ENCODE measurements at regions not wholly inside any gene's neighbourhood (a gene's known extent, or its start where the extent isn't known, plus 50 kb on each side); places are given as distances from the start of the nearest gene placed in this dataset.

DNA sequence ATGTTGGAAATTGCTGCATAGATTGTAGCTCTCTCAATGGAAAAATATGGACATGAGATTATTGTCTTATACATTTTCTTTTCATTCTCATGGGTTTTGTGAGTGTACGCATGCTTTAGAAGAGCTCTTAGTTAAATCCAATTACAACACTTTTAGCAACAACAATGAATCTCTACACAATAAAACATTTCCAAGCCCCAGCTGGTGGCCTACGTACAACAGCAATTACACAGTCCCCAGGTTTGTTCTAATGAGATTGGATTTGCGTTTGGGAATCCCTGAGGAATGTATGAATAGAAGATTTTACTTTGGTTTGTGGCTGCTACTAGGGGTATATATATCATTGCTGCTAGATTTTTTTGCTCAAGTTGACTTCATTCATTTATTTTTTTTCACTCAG, 98.6 kb downstream of the FHDC1 start:
- no peak for DNase-seq

DNA sequence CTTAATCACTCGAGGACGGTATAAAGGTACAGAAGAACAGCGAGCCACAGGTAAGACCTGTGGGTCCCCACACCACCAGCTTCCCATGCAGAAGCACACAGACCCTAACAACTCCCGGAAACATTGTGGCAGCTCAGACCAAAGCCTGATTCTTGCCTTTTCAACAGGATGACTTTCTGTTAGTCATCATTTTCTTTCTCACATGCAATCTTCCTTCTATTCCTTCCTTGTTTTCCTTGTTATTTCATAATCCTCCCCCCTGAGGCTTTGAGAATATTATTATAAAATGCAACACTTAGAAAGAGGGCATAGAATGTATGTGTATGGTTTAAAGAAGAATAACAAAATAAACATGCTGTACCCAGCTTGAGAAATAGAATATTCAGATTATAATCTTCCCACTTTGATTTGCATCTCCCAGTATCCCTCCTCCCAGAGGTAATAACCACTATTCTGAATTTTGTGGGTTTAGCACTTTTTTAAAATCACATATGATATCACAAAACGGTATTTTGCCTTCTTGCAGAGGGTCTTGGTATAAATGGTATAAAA, 100.9 kb downstream of the FHDC1 start:
- DNase-seq: no peak

DNA sequence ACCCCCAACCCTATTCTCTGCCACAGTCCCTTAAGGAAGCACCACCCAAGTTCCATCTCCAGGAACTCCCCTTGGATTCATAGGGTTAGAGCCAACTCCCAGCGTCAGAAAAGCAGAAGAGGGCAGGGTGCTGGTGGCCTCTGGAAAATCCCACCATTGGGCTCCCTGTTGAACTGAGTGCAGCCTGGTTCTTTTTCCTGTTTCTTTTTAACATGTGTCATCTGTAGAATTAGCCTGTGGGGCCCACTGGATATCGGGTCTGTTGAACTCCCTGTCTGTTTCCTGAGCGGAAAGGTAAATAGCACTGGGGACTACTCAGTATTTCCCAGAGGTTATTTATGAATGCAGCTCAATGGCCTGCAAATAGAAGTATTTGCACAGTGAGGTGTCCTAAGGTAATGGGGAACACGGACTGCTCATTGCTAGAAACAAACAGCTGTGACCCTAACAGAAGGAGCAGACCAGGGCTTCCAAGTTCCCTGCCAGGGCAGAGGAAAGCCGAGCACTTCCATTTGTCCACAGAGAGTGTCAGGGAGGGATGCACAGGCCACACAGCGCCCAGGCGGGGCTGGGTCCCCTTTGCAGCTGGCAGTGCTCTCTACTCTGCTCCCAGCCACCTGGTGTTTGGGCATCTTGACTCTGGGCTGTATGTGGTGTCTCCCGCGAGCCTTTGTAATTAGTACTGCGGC, 102.6 kb downstream of the FHDC1 start:
- DNase-seq: no peak

DNA sequence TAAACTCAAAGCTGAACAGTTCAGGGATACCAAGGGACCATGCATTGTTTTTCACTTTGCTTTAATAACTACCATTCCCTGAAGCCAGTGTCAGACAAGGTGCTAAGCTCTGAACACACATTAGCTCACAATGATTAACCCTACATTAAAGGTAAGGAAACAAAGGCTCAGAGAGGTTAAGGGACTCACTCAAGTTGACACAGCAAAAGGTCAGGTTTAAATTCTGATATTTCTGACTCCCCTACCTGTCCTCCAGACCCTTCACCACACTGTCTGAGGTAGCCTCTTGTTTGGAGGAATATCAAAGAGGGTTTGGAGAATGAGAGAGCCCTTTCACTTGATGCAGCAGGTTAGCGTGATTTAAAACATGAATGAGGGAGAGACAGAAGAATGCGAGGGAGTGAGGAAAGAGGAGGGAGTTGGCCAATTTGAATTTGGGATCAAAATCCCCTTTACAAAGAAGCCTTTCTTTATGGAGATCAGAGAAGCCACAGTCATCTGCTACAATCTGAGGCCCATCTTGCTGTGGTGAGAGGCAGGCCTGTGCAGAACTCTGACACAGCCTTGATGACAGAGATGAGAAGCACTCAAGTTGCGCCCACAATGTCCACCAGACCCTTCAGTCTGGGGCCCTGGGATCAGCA, 103.5 kb downstream of the FHDC1 start:
- no peak for DNase-seq

DNA sequence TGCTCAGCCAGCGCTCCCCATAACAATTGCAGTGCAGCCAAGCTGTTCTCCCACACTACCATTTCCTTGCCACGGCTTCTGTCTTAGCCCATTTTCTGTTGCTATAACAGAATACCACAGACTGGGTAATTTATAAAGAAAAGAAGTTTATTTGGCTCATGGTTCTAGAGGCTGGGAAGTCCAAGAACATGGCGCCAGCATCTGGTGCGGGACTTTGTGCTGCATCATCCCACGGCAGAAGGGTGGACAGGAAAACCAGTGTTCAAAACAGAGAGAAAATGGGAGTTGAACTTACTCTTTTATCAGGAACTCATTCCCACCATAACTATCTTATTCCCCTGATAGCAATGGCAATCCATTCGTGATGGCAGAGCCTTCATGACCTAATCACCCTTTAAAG, 104.6 kb downstream of the FHDC1 start:
- DNase-seq: no peak

DNA sequence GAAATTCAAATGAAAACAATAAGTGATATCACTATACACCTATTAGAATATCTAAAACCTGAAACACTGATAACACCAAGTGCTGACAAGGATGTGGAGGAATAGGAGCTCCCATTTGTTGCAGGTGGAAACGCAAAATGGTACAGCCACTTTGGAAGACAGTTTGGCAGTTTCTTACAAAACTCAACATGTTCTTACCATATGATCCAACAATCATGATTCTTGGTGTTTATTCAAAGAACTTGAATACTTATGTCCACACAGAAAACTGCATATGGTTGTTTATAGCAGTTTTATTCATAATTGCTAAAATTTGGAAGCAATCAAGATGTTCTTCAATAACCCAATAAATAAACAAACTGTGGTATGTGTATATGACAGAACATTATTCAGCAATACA, 107.9 kb downstream of the FHDC1 start:
- DNase-seq: no peak

DNA sequence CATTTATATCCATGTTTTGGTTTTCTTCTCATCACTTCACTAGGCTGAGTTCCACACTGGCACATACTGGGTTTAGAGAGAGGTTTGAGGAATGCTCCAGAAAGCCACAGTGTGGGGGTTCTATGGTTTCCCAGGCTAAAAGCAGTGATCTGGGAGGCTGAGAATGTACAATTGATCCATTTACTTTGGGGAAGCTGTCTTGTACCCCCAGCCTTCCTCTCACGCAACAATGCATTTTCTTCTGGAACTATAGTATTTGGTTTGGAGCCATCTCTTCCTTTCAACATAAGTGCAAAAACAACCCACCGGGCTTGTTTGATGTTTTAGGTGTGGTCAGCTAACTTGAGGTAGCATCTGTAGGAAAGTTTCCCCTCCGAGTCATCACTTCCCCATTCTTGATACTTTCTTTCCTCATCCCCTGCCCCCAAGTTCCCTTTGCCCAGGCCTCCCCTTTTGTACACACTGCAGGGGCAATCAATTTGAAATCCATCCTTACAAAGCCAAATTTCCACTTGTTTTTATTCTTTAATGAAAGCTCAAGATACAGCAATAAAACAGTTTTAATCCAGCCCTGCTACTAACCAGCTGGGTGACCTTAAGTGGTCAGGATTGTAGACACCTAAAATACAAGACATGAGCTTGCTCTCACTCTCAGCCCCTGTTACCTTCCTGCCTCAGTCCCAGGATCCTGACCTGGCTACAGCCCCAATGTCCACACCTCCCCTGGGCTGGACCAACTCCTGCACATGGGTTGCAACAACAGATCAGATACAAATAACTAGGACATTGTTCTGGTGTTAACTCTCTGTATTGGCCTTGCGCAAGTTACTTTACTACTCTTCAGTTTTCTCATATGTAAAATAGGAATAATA, 109.2 kb downstream of the FHDC1 start:
- no peak for DNase-seq

GRCh38 chr4:153058671-153059060, 122.5 kb downstream of the FHDC1 start:
- DNase-seq: no peak

GRCh38 chr4:153060196-153060595, 124.1 kb downstream of the FHDC1 start:
- DNase-seq: no peak

GRCh38 chr4:153061971-153062370, 125.8 kb downstream of the FHDC1 start:
- no peak for DNase-seq

GRCh38 chr4:153062652-153063168, 126.6 kb downstream of the FHDC1 start:
- no peak for DNase-seq

DNA sequence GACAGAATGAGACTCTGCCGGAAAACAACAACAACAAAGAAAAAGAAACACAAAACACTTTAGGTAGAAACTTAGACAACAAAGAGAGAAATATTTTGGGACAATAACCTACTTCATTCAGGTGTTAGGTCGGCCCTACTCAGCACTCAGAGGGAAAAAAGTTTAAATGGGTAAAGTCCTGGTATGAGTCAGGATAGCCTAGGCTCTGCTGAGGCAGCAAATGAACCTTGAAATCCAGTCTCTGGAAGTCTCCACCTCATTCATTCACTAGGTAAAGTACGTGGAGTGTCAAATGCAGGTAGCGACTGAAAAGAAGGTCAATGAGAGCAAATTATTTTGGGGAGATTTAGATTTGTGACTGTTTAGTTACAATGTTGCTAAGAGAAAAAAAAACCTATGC, 127.4 kb downstream of the FHDC1 start:
- no peak for DNase-seq

- no peak for DNase-seq
Measured at GRCh38 chr4:153064571-153064970, 128.4 kb downstream of the FHDC1 start.

DNA sequence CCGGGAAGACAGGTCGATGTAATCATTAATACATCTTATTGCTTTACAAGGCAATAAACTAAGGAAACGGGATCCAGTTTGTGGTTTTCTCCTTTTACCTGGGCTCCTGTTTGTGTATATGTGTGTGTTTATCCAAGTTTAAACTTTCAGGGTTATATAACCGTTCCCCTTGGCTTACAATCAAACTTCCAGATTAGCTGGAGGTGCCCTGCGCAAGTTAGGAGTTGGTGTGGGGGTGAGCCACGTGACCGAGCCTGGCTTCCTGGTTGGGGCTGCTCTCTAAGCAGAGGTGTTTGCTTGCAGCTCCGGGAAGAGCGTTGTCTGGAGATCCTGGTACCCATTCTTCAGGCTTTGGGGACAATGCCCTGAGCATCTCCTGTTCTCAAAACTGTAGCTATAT, 129.2 kb downstream of the FHDC1 start:
- no peak for DNase-seq

DNA sequence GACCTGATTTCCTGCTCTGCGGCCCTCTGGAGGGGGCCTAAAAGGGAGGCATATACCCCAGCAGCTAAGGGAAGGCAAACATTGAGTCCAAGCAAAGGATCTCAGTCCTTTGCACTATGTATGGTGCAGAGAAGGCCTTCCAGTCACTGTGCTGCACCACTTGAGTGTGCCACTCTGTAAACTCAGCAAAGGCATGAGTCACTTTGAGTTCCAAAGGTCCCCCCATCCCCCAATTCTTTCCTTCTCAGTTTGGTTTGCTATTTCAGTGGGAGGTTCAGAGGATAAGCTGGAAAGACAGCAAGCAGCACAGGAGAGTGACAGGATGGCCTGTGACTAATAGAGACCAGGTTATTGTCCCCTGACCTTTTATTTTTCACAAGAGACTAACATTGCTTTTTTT, 131.3 kb downstream of the FHDC1 start:
- no peak for DNase-seq

- no peak for DNase-seq
Measured at GRCh38 chr4:153068751-153069150, 132.6 kb downstream of the FHDC1 start.

GRCh38 chr4:153071958-153072598, 132.2 kb upstream of the TRIM2 start:
- DNase-seq: no peak

GRCh38 chr4:153072661-153073060, 131.6 kb upstream of the TRIM2 start:
- no peak for DNase-seq

DNA sequence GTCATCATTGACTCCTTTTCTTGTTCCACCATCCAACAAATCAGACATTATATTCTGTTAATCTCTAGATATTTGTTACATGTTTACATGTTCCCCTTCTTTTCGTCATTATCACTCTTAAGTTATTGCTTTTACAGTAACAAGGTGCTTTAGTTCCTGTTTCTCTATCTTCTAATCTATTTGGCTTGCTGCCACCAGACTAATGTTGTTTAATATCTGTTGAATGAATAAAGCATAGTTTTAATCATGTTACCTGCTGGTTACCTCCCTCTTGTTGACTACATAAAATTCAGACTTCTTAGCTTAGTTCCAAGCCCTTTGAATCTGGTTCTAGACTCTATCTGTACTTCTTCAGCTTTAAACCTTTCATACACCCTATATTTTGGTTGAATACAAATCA, 129.8 kb upstream of the TRIM2 start:
- no peak for DNase-seq

GRCh38 chr4:153074936-153075630, 129.2 kb upstream of the TRIM2 start:
- DNase-seq: no peak

- no peak for DNase-seq
Measured at GRCh38 chr4:153075836-153076518, 128.3 kb upstream of the TRIM2 start.

DNA sequence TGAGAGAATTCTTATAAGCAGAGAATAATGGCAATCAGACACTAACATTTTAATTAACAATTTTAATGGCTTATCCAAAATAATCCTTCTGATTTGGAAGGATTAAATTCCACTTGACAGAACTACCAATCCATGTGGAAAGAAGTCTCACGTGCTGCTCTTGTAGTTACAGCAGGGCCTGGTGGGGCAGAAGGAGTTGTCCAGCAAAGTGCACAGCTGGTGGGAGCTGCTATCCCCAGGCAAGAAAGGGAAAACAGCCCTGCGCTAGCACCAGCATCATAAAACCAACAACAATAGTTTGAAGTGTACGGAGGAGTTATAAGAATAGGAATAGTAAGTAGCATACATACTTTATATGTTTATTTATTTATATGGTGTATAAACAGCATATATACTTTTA, 127.4 kb upstream of the TRIM2 start:
- DNase-seq: no peak
